KMS-11 (cell line): ENCODE measurements at regions not wholly inside any gene's neighbourhood (a gene's known extent, or its start where the extent isn't known, plus 50 kb on each side); places are given as distances from the start of the nearest gene placed in this dataset.

Source experiments
- H2AFZ ChIP-seq: fragments of 200-600 bp; sonication (generic); 2 replicates; pipeline ENCODE4 v1.6.1; 2016; ENCODE audit warnings: antibody characterized with exemption, mixed run types, low read depth
- H3K27ac ChIP-seq: fragments of 200-600 bp; sonication (generic); 2 replicates; pipeline ENCODE4 v1.6.1; 2016; ENCODE audit warnings: mild to moderate bottlenecking, mixed run types
- H3K27me3 ChIP-seq: fragments of 200-600 bp; sonication (generic); 2 replicates; pipeline ENCODE4 v1.6.1; 2017; ENCODE audit warnings: mild to moderate bottlenecking, low read depth, mixed run types, moderate library complexity; ENCODE audit not compliant: insufficient read depth
- H3K36me3 ChIP-seq: fragments of 200-600 bp; sonication (generic); 2 replicates; pipeline ENCODE4 v1.6.1; 2017; ENCODE audit warnings: mild to moderate bottlenecking, mixed run types; ENCODE audit not compliant: insufficient read depth
- H3K4me1 ChIP-seq: fragments of 200-600 bp; sonication (generic); 2 replicates; pipeline ENCODE4 v1.6.1; 2016; ENCODE audit warnings: mild to moderate bottlenecking, low read depth, mixed run types; ENCODE audit not compliant: poor library complexity, severe bottlenecking
- H3K4me2 ChIP-seq: fragments of 200-600 bp; sonication (generic); 2 replicates; pipeline ENCODE4 v1.7.0; 2016; ENCODE audit warnings: mild to moderate bottlenecking, mixed run types
- H3K4me3 ChIP-seq: fragments of 200-600 bp; sonication (generic); IDR thresholded peaks from 2 replicates; pipeline ENCODE4 v1.6.1; 2017; ENCODE audit warnings: low read depth, low read length, mixed read lengths; ENCODE audit not compliant: insufficient read depth
- H3K79me2 ChIP-seq: fragments of 200-600 bp; sonication (generic); 2 replicates; pipeline ENCODE4 v1.6.1; 2016; ENCODE audit warnings: low read depth, mixed run types; ENCODE audit not compliant: insufficient read depth
- H3K9ac ChIP-seq: fragments of 200-600 bp; sonication (generic); 2 replicates; pipeline ENCODE4 v1.6.1; 2016; ENCODE audit warnings: mild to moderate bottlenecking, mixed run types
- H4K20me1 ChIP-seq: fragments of 200-600 bp; sonication (generic); 2 replicates; pipeline ENCODE4 v1.6.1; 2016; ENCODE audit warnings: mild to moderate bottlenecking, mixed run types; ENCODE audit not compliant: insufficient read depth
- CTCF ChIP-seq: fragments of 200-600 bp; sonication (generic); conservative IDR thresholded peaks from 2 replicates; pipeline ENCODE4 v1.6.1; 2017; ENCODE audit warnings: low read depth, mild to moderate bottlenecking, antibody characterized with exemption, low read length, moderate library complexity, mixed read lengths

GRCh38 chr9:21685502-21685901, 116.9 kb upstream of the MTAP start:
- Histone ChIP-seq H3K36me3 (no peaks in the 10 kb centered on the region), H3K4me3 (no peak overlapping the region), H2AFZ (no peak overlapping the region), H3K27ac (no peak overlapping the region), H3K4me1 (no peaks in the 10 kb centered on the region), H3K79me2 (no peaks in the 10 kb centered on the region), H4K20me1 (no peaks in the 10 kb centered on the region), H3K4me2 (no peak overlapping the region), H3K27me3 (no peaks in the 10 kb centered on the region), H3K9ac (no peak overlapping the region)
- TF ChIP-seq CTCF = no peak

GRCh38 chr9:21686738-21687137, 115.7 kb upstream of the MTAP start:
- Histone ChIP-seq H3K4me1 (no peaks in the 10 kb centered on the region), H3K36me3 (no peaks in the 10 kb centered on the region), H3K4me3 (no peak overlapping the region), H2AFZ (no peak overlapping the region), H3K9ac (no peak overlapping the region), H3K79me2 (no peaks in the 10 kb centered on the region), H3K27me3 (no peaks in the 10 kb centered on the region), H3K4me2 (no peak overlapping the region), H4K20me1 (no peaks in the 10 kb centered on the region), H3K27ac (no peak overlapping the region)
- no peak for TF ChIP-seq CTCF

- Histone ChIP-seq H4K20me1 (no peaks in the 10 kb centered on the region), H3K27ac (no peak overlapping the region), H2AFZ (no peak overlapping the region), H3K79me2 (no peaks in the 10 kb centered on the region), H3K9ac (no peak overlapping the region), H3K4me3 (no peak overlapping the region), H3K27me3 (no peaks in the 10 kb centered on the region), H3K36me3 (no peaks in the 10 kb centered on the region), H3K4me2 (no peak overlapping the region), H3K4me1 (no peaks in the 10 kb centered on the region)
- no peak for TF ChIP-seq CTCF
These were observed 115.1 kb upstream of the MTAP start for GRCh38 chr9:21687351-21687750.

- no peaks in the 10 kb centered on the region for H4K20me1 ChIP-seq
- no peak overlapping the region for H3K4me2 ChIP-seq
- H3K4me3 ChIP-seq = no peak overlapping the region
- no peak for TF ChIP-seq CTCF
- H3K79me2 ChIP-seq = no peaks in the 10 kb centered on the region
- no peak overlapping the region for H2AFZ ChIP-seq
- H3K27me3 ChIP-seq = no peaks in the 10 kb centered on the region
- H3K4me1 ChIP-seq = no peaks in the 10 kb centered on the region
- H3K9ac ChIP-seq = no peak overlapping the region
- H3K36me3 ChIP-seq = no peaks in the 10 kb centered on the region
- H3K27ac ChIP-seq = no peak overlapping the region
These were observed 114.0 kb upstream of the MTAP start for GRCh38 chr9:21688108-21689102.
